NCI-H1694 treated with DMSO at 0.1 percent for 48 hours (cell line): ENCODE measurements at regions not wholly inside any gene's neighbourhood (a gene's known extent, or its start where the extent isn't known, plus 50 kb on each side); places are given as distances from the start of the nearest gene placed in this dataset.
A peak's percentile ranks its signal among the peaks of the same experiment; 100 is the strongest.
"Not testable (repeated sequence)": the region's sequence is repeated elsewhere in the genome, so short reads cannot be mapped to it uniquely, and the experiment has no call there.

Experiments used
- DNase-seq: peaks from one replicate; lab custom pipeline; 2025; lab: John Stamatoyannopoulos, UW

GRCh38 chr22:33142282-33143055 lies 84.3 kb upstream of the SYN3 start:
- peak; percentile 10 for DNase-seq

DNA sequence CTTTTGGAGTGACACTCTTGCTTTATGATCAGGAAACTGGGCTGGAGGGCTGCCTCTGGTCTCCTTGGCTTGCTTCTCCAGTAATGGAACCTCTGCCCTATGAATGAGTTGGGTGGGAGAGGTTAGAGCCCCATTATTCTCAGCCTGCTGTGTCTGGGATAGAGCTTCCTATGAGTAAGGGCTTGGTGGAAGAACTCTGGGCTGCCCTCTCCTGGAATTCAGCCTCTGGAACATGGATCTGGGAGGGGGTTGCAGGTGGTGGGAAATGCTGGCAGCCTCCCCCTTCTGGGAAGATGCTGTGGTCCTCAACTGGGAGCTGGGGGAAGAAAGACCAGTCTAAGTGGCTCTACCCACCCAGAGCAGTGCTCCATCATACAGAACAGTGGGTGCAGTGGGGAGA lies 81.8 kb upstream of the SYN3 start:
- no peak for DNase-seq

GRCh38 chr22:33138333-33138732 lies 80.2 kb upstream of the SYN3 start:
- DNase-seq, result not testable (repeated sequence)

- DNase-seq, result no peak
These were observed 72.3 kb upstream of the SYN3 start for GRCh38 chr22:33130473-33130872.

DNA sequence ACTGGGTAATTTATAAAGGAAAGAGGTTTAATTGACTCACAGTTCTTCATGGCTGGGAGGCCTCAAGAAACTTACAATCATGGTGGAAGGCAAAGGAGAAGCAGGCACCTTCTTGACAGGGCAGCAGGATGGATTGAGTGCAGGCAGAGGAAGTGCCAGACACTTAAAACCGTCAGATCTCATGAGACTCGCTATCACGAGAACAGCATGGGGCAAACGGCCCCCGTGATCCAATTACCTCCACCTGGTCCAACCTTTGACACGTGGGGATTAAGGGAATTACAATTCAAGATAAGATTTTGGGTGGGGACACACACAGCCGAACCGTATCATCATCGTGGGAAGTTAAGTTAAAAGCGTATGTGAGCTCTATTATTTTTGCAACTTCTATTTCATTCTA lies 71.4 kb upstream of the SYN3 start:
- no peak for DNase-seq

DNA sequence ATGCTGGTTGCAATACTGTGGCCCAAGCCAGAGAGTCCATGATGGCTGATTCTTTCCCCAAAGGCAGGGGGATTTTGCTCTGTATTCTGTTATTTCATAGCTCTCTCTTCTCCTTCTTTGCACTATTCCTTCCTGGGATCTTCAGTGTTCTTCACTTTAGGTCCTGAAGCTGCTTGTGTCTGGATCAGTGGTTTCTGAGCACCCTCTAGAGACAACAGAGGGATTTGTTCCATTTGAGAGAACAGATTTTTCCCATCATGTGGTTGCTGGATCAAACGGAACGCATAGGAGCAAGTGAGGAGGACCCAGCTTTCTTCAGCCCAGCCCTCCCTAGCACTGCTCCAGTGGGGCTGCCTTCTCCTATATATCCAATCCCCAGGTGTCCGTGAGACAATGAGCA lies 68.7 kb upstream of the SYN3 start:
- DNase-seq, result peak; percentile 50

- DNase-seq, result no peak
These were observed 66.3 kb upstream of the SYN3 start for GRCh38 chr22:33124471-33124870.

DNA sequence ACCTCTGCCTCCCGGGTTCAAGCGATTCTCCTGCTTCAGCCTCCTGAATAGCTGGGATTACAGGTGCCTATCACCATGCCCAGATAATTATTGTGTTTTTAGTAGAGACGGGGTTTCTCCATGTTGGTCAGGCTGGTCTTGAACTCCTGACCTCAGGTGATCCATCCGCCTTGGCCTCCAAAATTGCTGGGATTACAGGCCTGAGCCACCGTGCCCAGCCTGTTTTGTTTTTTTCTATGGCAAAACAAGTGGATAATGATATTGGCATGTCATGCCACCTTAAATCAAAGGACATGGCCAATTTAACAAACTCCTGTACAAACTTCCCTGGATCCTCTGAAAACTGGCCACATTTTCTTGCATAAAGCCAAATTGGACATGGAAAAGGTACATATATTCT lies 64.3 kb upstream of the SYN3 start:
- not testable (repeated sequence) for DNase-seq

DNA sequence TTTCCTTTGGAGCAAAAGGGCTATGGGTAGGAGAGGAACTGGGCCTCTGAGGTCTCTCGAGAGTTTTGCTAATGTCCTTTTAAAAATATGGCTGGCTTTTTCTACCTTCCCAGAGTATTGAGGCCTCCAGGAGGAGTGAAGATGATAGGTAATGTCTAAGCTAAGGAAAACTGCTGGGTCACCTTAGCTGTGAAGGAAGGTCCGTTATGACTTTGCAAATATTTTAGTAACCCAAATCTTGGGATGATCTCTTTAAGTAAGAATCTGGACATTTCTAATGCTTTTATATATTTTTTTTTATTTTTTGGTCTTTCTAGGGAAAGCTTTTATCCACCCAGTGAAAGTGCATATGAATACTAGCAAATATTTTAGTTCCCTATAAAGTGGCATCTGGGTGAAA lies 60.9 kb upstream of the SYN3 start:
- no peak for DNase-seq

- no peak for DNase-seq
These were observed 59.6 kb upstream of the SYN3 start for GRCh38 chr22:33117821-33118220.

GRCh38 chr22:33116841-33117547 lies 58.8 kb upstream of the SYN3 start:
- DNase-seq, result no peak

- no peak for DNase-seq
These were observed 56.4 kb upstream of the SYN3 start for GRCh38 chr22:33114565-33114964.

- DNase-seq, result peak; percentile 36
These were observed 54.4 kb upstream of the SYN3 start for GRCh38 chr22:33112580-33112979.

DNA sequence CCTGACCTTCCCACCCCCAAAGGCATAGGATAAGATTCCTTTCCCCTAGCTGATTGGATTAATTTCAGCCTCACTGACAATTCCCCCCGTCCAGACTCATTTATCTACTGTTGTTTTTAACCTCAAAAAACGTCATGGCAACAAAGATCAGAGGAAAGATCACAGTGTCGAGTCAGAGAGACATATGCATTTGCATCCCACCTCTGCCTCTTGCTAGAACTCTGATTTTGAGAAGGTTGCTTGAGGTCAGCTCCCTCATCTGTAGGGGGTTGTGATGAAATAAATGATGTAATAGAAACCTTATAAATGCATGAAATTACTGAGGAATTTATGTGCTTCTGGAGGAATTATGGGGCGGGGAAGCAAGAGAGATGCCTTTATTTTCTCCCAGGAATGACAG lies 53.3 kb upstream of the SYN3 start:
- no peak for DNase-seq

DNA sequence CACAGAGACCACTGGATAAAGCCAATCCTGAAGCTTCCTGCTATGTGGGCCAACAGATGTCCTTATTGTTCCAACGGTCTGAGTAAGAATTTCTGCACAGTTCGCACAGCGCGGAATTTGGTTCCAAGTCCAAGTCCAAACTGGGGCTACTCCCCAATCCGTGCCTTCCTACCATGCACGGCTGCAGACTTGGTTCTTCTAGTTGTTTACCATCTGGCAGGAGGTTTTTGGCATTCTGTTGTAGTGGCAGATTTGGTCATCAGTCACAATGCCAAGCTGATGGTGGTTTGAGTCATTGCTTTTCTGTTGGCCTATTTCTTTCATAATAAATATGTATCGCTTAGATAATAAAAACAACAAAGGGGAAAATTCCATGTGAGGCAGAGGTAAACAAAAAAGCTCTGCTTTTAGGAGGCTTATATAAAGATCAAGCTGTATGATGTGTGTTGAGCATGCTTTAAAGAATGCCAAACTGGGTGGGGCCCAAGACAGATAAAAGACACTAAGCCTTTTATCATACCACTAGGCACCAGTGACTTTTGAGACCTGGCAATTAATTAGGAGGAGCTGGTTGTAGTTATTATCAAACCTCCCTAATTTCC lies 52.5 kb upstream of the SYN3 start:
- DNase-seq, result peak; percentile 63

DNA sequence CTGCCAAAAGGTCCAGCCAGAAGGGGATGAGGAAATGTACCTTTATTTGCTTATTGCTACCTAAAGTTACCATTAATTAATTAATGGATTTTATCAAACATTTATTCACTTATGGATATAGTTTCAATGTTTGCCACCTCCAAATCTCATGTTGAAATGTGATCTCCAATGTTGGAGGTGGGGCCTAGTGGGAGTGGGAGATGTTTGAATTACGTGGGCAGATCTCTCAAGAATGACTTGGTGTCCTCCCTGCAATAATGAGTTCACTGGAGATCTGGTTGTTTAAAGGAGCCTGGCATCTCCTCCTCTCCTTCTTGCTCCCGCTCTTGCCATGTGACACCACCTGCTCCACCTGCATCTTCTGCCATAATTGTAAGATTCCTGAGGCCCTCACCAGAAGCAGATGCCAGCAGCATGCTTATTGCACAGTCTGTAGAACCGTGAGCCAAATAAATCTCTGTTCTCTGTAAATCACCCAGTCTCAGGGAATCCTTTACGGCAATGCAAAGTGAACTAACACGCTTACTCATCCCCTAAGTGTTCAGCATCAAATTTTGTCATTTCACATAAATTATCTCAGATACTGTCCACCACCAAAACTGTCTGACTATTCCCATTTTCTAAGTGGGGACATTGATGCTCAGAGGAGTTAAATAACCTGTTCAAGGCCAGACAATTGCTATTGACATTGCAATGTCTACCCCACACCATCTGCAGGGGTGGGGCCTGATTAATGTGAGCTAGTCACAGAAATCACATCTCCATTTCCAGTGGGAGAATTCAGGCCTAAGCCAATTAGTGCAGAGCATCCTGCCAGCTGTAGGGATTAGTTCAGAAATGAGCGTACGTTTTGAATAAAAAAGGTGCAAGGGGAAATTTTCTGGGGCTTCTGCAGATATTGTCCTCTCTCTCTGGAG lies 51.6 kb upstream of the SYN3 start:
- peak; percentile 87 for DNase-seq

DNA sequence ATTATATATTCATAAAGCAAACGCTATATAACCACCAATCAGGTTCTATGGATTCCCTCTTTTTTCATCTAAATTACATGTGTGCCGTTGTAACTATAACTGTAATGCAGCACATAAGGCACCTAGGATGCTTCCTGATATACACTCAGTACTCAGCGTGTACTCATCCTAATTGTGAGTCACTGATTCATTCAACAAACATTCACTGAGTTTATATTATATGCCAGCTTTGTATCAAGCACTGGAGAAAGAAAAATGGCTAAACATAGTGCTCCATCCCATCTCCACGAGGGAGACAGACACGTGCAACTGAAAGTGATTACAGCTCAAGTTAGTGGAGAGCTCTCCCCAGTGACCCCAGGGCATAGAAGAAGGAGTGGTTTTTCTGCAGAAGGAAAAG lies 49.9 kb upstream of the SYN3 start:
- DNase-seq, result no peak
